CD4-positive, alpha-beta T cell treated with Interleukin-21 for 1 hour (primary cell): ENCODE measurements at regions not wholly inside any gene's neighbourhood (a gene's known extent, or its start where the extent isn't known, plus 50 kb on each side); places are given as distances from the start of the nearest gene placed in this dataset.
"Not testable (repeated sequence)": the region's sequence is repeated elsewhere in the genome, so short reads cannot be mapped to it uniquely, and the experiment has no call there.

Source experiments
- DNase-seq: peaks from one replicate; pipeline ENCODE4 v3.0.0-alpha.2; 2020

DNA sequence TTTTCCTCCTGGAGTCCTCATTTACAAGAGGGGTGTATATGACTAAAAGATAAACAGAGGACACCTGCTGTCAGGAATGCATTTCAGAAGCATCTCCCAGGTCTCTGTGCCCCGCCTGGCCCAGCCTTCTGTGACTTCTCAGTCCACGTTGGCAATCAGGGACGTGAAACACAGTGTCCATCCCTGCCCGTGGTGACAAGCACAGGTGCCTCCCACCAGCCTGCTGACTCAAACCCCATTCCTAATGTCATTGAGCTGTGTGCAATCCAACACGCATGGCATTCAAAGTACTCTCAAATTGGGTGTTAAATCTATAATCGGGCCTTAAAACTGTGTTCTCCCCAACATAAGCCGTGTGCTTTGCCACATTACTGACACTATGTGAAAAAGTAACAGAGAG lies 343.2 kb downstream of the EIPR1 start:
- no peak for DNase-seq

- DNase-seq, result no peak
These were observed 344.3 kb downstream of the EIPR1 start for GRCh38 chr2:3033315-3033714.

GRCh38 chr2:3030791-3031190 lies 346.8 kb downstream of the EIPR1 start:
- not testable (repeated sequence) for DNase-seq

DNA sequence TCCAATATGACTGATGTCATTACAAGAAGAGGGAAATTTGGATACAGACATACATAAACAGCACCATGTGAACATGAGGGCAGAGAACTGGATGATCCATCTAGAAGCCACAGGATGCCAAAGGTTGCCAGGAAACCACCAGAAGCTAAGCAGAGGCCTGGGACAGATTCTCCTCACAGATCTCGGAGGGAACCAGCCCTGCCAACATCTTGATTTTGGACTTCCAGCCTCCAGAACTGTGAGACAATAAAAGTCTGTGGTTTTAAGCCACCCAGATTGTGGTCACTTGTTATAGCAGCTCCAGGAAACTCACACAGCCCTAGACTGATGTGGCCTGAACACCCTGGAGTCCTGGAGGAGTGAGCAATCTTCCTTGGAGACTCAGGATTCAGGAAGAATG lies 351.6 kb downstream of the EIPR1 start:
- DNase-seq, result no peak

- DNase-seq, result no peak
These were observed 352.4 kb downstream of the EIPR1 start for GRCh38 chr2:3025261-3025660.

GRCh38 chr2:3024401-3024935 lies 353.1 kb downstream of the EIPR1 start:
- no peak for DNase-seq

GRCh38 chr2:3023531-3023930 lies 354.1 kb downstream of the EIPR1 start:
- no peak for DNase-seq

GRCh38 chr2:3022841-3023372 lies 354.7 kb downstream of the EIPR1 start:
- DNase-seq, result no peak

DNA sequence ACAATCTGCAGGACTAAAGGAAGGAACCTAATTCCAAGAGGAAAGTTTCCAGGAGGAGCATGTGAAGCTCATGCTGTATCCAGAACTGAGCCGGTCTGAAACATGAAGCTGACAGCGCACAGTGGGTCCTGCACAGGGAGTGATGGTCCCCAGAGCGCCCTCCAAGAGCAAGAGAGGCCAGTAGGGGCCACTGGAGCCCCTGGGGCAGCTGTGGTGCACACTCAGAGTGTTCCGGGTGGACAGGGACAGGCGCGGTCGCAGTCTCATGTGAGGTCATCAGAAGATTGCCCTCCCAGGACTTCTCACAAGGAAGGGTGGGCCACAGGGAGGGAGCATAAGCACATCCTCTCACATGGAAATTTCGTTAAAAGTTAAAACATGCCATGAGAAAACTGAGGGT lies 355.9 kb downstream of the EIPR1 start:
- no peak for DNase-seq

- no peak for DNase-seq
These were observed 367.6 kb downstream of the EIPR1 start for GRCh38 chr2:3010001-3010400.

- DNase-seq, result no peak
These were observed 368.1 kb downstream of the EIPR1 start for GRCh38 chr2:3009483-3009882.

DNA sequence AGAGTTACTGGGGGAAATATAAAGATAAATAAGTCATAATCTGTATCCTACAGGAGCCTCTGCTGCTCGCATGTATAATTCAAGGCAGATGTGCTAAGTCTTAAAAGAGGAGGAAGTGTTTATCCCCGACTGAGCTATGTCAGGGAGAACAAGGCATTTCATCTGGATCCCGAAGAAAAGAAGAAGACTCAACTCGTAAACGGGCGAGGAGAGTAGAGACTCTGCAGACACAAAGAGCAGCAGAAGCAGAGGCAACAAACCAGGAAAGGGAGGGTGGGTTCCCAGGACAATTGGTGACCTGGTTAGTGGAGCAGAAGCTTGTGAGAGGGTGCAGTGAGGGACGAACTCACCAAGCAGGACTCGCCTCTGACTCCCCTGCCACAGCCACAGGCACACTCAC lies 368.6 kb downstream of the EIPR1 start:
- no peak for DNase-seq

GRCh38 chr2:3008561-3008960 lies 369.1 kb downstream of the EIPR1 start:
- DNase-seq, result no peak

DNA sequence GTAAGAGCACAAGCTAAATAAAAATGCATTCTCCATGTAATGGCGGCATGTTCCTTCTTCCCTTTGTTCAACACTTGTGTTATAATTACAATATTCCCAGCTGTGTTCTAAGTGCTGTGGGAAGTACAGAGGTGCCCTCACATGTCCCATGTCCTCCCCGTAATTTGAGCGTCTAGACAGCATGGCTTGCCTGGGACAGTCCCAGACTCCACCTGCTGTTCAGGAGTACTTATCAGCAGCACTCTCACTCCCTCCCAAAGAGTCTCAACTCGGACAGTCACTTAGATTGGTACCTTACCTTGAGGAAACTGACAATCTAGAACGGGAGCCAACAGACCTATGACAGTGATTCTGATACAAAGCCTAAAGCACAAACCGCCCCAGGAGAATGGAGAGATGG lies 370.5 kb downstream of the EIPR1 start:
- no peak for DNase-seq

DNA sequence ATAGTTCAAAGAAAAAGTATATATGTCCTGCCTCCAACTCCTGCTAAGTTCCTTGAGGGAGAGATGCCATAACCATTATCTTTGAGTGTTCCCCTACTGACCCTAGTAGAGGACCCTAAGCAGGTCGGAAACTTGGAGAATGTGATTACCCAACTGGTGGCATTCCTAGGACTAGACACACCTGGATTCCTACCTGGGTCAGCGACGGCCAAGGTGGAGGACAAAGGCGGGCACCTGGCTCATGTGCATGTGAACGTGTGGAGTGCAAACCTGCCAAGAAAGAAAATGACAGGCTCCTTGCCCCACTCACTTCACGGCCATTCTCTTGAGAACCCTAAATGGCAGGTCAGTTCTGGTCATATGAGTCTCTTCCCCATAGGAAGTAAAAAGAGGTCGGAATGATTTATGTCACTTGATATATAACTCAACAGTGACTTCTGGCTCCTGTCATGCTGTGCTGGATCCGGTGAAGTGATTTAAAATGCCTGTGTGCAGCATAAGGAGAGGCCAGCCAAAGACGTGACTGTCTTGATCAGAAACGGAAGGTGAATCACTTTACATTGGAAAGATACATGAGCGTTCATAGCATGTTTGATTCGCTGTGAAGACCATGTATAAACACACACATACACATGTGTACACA lies 371.6 kb downstream of the EIPR1 start:
- no peak for DNase-seq

GRCh38 chr2:3001615-3002560 lies 375.7 kb downstream of the EIPR1 start:
- no peak for DNase-seq

- no peak for DNase-seq
These were observed 376.6 kb downstream of the EIPR1 start for GRCh38 chr2:3000968-3001367.

DNA sequence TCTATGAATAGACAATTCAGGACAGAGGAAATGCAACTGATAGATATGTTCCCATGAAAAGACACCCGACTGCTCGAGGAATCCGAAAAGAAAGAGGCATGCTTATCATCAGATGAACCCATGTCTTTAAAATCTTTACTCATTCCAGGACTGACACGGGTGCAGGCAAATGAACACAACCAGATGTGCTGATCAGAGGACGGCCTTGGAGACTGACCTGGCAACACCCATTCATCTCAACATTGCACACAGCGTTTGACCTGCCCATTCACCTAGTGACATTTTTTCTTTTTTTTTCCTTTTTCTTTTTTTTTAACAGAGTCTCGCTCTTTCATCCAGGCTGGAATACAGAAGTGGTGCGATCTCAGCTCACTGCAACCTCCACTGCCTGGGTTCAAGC lies 377.5 kb downstream of the EIPR1 start:
- DNase-seq, result no peak

DNA sequence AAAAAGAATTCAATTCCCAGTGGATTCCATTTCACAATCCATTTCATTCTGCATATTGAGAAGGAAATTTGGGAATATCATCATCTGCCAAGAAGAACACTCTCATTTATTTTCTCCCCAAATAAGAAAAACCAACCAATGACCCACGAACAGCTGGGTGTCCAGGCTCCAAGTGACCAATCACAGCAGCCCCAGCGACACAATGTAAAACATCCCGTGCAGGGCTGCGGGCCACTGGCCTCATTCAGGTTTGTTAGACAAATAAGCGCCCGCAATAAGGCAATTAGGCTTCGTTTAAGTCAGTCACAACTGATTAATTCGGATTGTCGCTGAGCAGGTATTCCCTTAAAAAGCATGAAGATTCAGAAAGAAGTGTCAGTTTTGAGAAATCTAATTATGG lies 378.6 kb downstream of the EIPR1 start:
- DNase-seq, result no peak

- no peak for DNase-seq
These were observed 384.4 kb downstream of the EIPR1 start for GRCh38 chr2:2993172-2993692.

- DNase-seq, result no peak
These were observed 385.0 kb downstream of the EIPR1 start for GRCh38 chr2:2992634-2993033.

GRCh38 chr2:2985020-2985419 lies 392.6 kb downstream of the EIPR1 start:
- DNase-seq, result no peak

DNA sequence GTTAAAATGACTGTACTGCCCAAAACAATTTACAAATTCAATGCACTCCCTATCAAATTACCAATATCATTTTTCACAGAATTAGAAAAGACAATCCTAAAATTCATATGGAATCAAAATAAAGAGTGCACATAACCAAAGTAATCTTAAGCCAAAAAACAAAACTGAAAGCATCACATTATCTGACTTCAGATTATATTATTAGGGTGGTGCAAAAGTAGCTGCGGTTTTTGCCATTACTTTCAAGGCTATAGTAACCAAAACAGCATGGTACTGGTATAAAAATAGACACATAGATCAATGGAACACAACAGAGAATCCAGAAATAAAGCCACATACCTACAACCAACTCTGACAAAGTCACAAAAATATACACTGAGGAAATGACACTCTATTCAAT lies 396.6 kb downstream of the EIPR1 start:
- DNase-seq, result no peak

- no peak for DNase-seq
These were observed 402.6 kb downstream of the EIPR1 start for GRCh38 chr2:2974982-2975381.
